Left lung (tissue), 4 donors: ENCODE measurements at regions not wholly inside any gene's neighbourhood (a gene's known extent, or its start where the extent isn't known, plus 50 kb on each side); places are given as distances from the start of the nearest gene placed in this dataset.

Experiments
- ATAC-seq: fragments of 200-7000 bp; cut with Tn5 transposase; one replicate; pipeline ENCODE4 v1.9.1; 2020; ENCODE audit warnings: moderate library complexity
- DNase-seq, 4 donors: peaks; one replicate each; pipeline ENCODE4 v3.0.0-alpha.2; 2013 to 2020
- H3K27ac ChIP-seq, 2 donors: fragments of 200-600 bp; sonication (generic) in 1 of 2; one replicate each; pipeline versions ENCODE4 v1.5.0 to v1.8.0; 2020 to 2021
- H3K27me3 ChIP-seq, 2 donors: fragments of 200-600 bp; sonication (generic) in 1 of 2; one replicate each; pipeline versions ENCODE4 v1.5.0 to v1.8.0; 2020 to 2021
- H3K36me3 ChIP-seq, 2 donors: fragments of 200-600 bp; sonication (generic) in 1 of 2; one replicate each; pipeline versions ENCODE4 v1.5.0 to v1.8.0; 2020 to 2021
- H3K4me1 ChIP-seq, 2 donors: fragments of 200-600 bp; one replicate each; pipeline ENCODE4 v1.8.0; 2021
- H3K4me3 ChIP-seq, 2 donors: fragments of 200-600 bp; sonication (generic) in 1 of 2; one replicate each; pipeline versions ENCODE4 v1.5.0 to v1.8.0; 2020 to 2021; ENCODE audit warnings: mild to moderate bottlenecking in 1 of 2
- H3K9me3 ChIP-seq, 2 donors: fragments of 200-600 bp; sonication (generic) in 1 of 2; one replicate each; pipeline versions ENCODE4 v1.5.0 to v1.8.0; 2020 to 2021
- CTCF ChIP-seq, 2 donors: fragments of 200-600 bp; sonication (generic) in 1 of 2; IDR thresholded peaks; one replicate each; pipeline versions ENCODE4 v1.5.0 to v1.8.0; 2021; ENCODE audit warnings: antibody characterized with exemption in 2 of 2
- intact Hi-C, 2 donors: fragments of 100-400 bp; cut with DNase I; formaldehyde crosslinking; loops; one replicate each; pipeline versions ENCODE4 v1.11.2 to v1.14.2; 2022
- donor health status: DM: no; HTN: yes; CAD: no.
- donor health status: DM: no; HTN: no; CAD: no.

GRCh38 chr1:43047135-43047534, 88.5 kb upstream of the SLC2A1 start:
- ATAC-seq (no peak), DNase-seq (no peak)
- no peaks in the 10 kb centered on the region for H3K27me3 ChIP-seq
- no peak overlapping the region for H3K27ac ChIP-seq
- H3K9me3 ChIP-seq, result no peaks in the 10 kb centered on the region
- no peaks in the 10 kb centered on the region for H3K4me1 ChIP-seq
- intact Hi-C loops, result no loop called here
- TF ChIP-seq CTCF (IDR thresholded peaks at IDR 0.05), result no peak
- H3K4me3 ChIP-seq, result no peak overlapping the region
- no peaks in the 10 kb centered on the region for H3K36me3 ChIP-seq

- Histone ChIP-seq H3K36me3 (no peaks in the 10 kb centered on the region), H3K4me3 (no peak overlapping the region), H3K9me3 (no peaks in the 10 kb centered on the region), H3K27ac (no peak overlapping the region), H3K4me1 (no peaks in the 10 kb centered on the region), H3K27me3 (no peaks in the 10 kb centered on the region)
- intact Hi-C loops, result no loop called here
- DNase-seq (no peak), ATAC-seq (no peak)
- TF ChIP-seq CTCF (IDR thresholded peaks at IDR 0.05), result no peak
These were observed 86.1 kb upstream of the SLC2A1 start for GRCh38 chr1:43044572-43045361.

GRCh38 chr1:43043695-43044094, 85.0 kb upstream of the SLC2A1 start:
- intact Hi-C loops, result no loop called here
- TF ChIP-seq CTCF (IDR thresholded peaks at IDR 0.05), result no peak

GRCh38 chr1:43042773-43043457, 84.2 kb upstream of the SLC2A1 start:
- Histone ChIP-seq H3K27me3 (no peaks in the 10 kb centered on the region), H3K27ac (no peak overlapping the region), H3K4me1 (no peaks in the 10 kb centered on the region), H3K36me3 (no peaks in the 10 kb centered on the region), H3K9me3 (no peaks in the 10 kb centered on the region), H3K4me3 (no peak overlapping the region)
- no peak for TF ChIP-seq CTCF (IDR thresholded peaks at IDR 0.05)
- DNase-seq, result no peak
- ATAC-seq, result no peak
- intact Hi-C loops, result no loop called here

More at GRCh38 chr1:43043695-43044094, 85.0 kb upstream of the SLC2A1 start:
- Histone ChIP-seq H3K4me3 (no peak overlapping the region), H3K36me3 (no peaks in the 10 kb centered on the region), H3K9me3 (no peaks in the 10 kb centered on the region), H3K4me1 (no peaks in the 10 kb centered on the region), H3K27ac (no peak overlapping the region), H3K27me3 (no peaks in the 10 kb centered on the region)
- DNase-seq (no peak), ATAC-seq (no peak)

- Histone ChIP-seq H3K27me3 (no peaks in the 10 kb centered on the region), H3K4me1 (no peaks in the 10 kb centered on the region), H3K36me3 (no peaks in the 10 kb centered on the region), H3K4me3 (no peak overlapping the region), H3K27ac (no peak overlapping the region), H3K9me3 (no peaks in the 10 kb centered on the region)
- no peak for TF ChIP-seq CTCF (IDR thresholded peaks at IDR 0.05)
- DNase-seq (no peak), ATAC-seq (no peak)
- intact Hi-C loops, result no loop called here
These were observed 83.5 kb upstream of the SLC2A1 start for GRCh38 chr1:43042127-43042526.
